SHP77 treated with DMSO at 0.1 percent for 48 hours (cell line): ENCODE measurements at regions not wholly inside any gene's neighbourhood (a gene's known extent, or its start where the extent isn't known, plus 50 kb on each side); places are given as distances from the start of the nearest gene placed in this dataset.

Experiments used
- DNase-seq: peaks from one replicate; lab custom pipeline; 2025; lab: John Stamatoyannopoulos, UW

DNA sequence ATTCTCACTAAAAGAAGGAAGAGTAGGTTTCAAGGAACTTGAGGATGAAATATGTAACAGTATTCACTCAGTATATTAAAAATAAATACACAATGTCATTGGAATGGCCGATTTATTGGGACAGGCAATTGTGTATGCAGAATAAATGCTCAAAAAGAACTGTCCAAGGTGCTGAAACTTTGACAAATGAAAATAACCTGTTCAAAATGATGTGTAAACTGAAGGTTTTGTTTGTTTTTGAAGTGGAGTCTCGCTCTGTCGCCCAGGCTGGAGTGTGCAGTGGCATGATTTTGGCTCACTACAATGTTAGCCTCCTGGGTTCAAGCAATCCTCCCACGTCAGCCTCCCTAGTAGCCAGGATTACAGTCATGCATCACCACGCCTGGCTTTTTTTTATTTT, 318.7 kb upstream of the RBFOX1 start:
- DNase-seq: no peak

DNA sequence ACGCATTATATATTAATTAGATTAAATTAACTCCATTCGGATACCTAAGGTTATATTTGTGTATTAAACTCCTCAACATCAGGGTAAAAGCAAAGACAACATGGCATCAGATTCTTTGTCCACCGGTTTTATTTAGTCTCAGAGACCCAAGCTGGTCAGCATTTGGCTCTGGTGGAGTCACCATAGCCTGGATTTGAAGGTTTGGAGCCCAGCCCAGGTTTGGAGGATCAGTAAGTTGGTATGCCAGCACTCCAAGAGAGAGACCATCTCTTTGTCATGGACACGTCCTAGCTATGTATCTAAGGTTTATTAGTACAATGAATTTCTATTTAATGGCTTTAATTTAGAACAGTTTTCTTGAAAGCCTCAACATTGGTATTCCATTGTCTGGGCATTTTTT, 328.4 kb upstream of the RBFOX1 start:
- no peak for DNase-seq

DNA sequence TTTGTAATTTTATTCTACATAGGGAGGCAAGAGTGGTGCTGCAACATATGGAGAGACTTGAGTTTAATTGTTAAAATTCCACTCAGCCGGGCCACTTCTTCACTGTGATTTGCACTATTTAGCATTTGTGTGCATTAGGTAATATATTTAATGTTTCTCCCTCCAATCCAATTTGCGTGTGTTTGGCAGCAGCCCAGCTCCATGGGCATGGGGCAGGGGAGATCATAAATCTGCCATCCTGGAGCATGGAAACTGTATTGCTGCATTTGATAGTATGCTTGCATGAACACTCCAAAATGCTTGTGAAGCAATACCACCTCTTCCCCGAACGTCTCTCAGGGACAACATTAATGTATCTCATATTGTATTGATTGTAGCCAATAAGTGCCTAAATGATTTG, 339.1 kb upstream of the RBFOX1 start:
- DNase-seq: no peak

DNA sequence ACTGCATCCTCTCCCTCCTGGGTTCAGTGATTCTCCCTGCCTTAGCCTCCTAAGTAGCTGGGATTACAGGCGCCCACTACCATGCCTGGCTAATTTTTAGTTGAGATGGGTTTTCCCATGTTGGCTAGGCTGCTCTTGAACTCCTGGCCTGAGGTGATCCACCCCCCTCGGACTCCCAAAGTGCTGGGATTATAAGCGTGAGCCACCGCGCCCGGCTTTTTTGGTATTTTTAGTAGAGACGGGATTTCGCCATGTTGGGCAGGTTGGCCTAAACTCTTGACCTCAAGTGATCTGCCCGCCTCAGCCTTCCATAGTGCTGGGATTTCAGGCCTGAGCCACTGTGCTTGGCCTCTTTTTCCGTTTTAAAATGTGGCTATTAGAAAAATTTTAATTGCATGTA, 343.8 kb upstream of the RBFOX1 start:
- no peak for DNase-seq

DNA sequence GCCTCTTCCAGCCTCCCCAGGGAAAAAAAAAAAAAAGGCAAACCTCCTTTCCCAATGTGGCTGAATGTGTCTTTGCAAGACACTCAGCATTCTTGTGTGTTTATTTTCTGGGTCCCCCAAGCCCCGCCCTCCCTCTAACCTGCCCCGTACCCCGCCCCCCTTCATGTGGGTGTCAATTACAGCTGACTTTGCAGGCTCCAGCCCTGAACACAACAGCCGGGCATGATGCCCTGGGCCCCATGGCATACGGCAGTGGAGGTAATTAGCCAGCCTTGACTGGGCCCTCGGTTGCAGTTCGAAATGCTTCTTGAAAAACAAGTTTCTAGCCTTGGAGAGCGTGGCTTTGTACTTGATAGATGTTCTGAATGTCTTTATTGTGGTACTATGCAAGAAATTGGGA, 354.7 kb upstream of the RBFOX1 start:
- DNase-seq: no peak

DNA sequence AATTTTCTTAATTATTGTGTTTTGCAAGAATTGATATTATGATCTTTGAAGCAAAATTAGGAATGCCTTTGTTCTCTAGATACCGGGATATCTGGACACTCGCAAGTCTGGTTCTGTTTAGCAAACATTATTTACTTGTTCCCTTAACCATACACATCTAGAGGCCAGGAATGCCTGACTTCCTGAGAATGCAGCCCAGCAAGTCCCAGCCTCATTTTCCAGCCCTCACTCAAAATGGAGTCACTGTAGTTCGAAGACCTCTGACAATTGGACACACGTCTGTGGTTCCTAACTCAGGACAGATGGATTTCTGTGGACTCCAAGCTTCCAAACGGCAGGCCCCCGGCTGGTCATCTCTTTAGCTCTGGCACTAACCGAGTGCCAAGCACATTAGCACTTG, 355.4 kb upstream of the RBFOX1 start:
- DNase-seq: no peak

DNA sequence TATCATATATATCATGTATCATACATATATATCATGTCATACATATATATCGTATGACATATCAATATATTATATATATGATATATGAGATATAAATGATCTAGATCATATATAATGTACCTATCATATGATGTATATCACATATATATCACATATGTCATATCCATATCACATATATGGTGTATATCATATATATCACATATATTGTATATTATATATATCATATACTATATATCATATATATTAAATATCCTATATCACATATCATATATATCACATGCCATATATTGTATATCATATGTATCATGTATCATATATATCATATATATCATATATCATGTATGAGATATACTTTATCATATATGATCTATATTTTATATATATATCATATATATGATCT, 355.9 kb upstream of the RBFOX1 start:
- no peak for DNase-seq

DNA sequence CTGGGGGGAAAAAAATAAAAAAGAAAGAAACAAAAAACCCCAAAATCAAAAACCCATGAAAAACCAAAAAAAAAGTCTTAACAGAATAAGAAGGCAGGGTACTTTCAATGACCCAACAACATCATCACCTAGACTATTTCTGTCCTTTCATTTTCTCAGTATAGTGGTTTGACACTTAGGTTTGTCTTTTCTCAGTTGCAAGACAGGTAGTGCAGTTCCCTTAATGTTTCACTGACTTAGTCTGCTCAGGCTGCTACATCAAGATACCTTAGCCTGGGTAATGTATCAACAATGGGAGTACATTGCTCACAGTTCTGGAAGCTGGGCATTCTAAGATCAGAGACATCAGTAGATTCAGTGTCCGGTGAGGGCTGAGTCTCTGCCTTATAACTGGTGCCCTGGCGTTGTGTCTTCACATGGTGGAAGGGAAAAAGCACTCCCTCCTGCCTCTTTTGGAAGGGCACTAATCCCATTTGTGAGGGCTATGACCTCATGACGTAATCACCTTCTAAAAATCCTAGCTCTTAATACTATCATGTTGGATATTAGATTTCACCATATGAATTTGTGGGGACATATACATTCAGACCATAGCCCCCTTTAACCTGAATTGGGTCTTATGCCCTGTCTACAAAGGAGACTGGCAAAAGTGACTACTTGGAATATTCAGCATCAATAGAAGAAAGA, 362.3 kb upstream of the RBFOX1 start:
- DNase-seq: no peak

DNA sequence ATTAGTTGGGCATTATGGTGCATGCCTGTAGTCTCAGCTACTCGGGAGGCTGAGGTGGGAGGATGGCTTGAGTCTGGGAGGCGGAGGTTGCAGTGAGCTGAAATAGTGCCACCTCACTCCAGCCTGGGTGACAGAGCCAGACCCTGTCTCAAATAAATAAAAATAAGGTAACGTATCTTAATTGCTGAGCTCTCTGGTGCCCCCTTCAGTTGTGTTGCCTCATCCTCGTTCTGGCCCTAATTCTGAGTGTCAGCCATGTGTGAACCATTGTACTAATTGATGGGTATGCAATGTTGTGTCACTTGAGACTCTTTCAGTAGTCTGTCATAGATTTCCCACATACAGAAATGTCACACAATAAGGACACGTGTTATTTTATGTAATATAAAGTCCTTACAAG, 363.1 kb upstream of the RBFOX1 start:
- DNase-seq: no peak

DNA sequence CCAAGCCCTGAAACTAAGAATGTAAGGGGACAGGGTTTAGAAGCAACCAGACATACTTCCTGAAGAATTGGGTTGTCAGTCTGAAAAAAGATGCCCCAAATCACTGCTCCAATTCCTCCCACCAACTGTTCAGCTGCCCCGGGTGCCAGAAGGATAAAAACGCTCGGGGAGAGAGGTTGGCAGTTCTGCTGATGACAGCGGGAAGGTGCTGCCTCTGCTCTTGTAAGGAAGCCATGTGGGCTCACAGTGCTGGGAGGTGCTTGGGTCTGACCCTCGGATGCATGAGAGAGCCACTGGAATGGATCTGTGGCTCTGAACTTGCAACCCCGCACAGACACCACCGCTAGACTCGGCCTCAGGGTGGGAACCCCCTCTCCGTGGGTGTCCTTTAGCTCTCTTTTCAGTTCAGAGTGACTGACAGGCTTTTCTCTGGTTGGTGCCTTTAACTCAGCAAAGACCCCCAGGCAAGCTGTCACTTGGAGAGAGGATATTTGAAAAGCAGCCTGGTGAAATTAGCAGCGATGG, 364.8 kb upstream of the RBFOX1 start:
- no peak for DNase-seq

DNA sequence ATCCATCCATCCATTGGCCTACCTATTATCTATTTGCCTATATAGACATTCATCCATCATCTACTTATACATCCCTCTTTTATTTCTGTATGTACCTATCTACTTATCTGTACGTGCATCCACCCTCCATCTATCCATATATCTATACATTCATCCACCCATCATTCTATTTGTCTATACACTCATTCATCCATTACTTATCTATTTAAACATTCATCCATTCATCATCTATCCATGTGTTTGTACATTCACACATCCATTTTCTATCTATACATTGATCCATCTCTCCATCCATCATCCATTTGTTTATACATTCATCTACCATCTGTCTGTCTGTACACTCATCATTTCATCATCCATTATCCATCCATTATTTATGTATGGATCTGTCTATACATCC, 365.7 kb upstream of the RBFOX1 start:
- DNase-seq: no peak

DNA sequence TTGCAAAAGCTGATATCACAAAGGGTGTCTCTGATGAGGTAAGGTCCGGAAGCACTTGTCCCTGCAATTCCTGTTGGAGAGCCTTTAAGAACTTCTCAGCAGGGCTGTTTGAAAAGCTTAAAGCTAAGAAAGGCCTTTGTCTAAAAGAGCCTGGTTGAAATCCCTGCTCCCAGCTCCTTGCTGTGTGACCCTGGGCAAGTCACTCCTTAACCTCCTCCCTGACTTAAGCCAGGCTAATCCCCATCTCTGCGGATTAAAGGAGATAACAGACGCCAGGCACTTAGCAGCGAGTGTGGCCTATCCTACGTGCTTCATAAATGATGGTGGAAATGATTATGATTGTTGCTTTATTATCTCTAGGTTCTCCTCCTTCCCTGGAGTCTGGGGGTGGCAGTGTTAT, 368.0 kb upstream of the RBFOX1 start:
- no peak for DNase-seq

DNA sequence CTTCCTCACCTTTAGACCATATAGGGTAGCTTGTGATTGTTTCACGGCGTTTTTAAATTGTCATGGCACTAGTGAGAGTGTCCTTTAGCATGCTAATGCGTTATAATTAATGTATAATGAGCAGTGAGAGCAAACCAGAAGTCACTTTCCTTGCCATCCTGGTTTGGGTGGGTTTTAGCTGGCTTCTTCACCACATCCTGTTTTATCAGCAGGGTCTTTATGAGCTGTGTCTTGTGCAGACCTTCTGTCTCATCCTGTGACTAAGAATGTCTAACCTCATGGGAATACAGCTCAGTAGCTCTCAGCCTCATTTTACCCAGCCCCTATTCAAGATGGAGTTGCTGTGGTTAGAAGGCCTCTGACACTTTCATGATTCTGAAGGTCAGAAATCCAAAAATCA, 370.9 kb upstream of the RBFOX1 start:
- DNase-seq: no peak

DNA sequence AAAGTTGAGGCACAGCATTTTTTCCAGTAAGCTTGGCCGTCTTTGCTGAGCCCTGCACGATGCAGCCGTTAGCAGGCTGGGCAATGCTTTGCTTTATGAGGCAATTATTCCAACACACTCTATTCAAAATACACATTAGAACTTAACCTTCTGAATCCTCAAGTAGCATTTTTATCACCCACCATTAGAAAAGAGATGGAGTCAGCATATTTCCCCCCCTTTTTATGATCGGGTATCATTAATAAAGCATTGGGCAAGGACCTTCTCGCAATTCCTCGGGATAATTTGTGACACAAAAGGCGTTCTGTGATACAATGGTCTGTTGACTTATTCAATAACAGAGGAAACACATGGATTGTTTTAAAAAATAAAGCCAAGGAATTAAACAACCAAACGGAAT, 374.5 kb upstream of the RBFOX1 start:
- DNase-seq: no peak

DNA sequence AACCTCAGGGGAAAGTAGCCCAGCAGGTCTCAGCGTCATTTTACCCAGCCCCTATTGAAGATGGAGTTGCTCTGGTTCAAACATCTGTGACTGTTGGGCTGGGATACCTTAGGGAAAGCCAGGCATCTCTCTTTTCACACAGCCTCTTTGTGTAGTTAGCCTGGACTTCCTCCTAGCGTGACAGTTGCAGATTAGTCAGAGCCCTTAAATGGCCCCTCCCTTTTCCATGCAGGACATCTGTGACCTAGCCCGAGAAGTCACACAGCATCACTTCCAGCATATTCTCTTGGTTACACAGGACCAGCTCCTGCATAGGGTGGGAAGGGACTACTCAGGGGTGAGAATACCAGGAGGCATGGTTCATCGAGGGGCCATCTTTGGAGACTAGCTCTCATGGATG, 375.0 kb upstream of the RBFOX1 start:
- no peak for DNase-seq

DNA sequence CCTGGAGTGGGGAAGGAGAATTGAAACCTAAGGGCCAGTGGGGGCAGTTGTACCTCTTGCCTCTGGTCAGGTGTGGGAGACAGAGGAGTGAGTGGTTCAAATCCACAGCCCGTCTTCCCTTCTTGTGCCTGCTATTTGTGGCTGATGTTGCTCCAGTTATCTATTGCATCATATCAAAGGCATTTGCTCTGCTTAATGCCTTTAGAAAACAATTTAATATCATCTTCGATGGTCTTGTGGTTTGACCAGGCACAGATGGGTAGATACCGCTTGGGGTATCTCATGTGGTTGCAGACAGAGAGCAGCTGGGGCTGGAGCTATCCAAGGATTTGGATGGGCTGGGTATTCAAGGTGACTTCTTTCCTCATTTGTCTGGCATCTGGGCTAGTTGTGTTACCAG, 376.1 kb upstream of the RBFOX1 start:
- no peak for DNase-seq

DNA sequence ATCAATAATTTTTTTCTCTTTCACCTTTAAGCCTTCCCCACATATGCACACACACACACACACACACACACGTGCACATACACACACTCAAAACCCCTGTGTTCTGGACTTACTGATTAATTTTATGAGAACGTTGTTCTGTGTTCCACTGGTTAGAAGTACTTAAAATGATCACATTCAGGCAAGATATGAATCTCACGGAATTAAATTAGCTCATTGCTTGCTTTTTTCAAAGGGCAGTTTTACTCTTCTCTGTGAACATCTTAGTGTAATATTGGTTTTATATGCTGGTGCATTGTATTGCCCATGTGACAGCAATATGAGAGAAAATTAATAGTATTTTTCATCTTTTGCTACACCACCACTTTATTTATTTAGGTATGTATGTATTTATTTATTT, 377.3 kb upstream of the RBFOX1 start:
- no peak for DNase-seq

DNA sequence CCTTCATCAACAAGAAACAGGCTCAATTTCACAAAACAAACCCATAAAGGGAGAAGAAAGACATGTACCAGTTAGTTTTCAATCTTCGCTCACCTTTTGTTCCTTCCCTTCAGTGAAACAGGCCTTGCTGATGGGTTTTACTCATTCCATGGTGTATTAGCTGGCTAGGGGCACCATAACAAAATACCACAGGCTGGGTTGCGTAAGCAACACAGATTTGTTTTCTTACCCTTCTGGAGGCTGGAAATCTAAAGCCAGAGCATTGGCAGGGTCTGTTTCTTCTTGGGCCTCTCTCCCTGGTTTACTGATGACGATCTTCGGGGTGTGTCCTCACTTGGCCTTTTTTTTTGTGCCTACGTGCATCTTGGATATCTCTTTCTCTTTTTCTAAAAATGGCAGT, 383.4 kb upstream of the RBFOX1 start:
- no peak for DNase-seq

DNA sequence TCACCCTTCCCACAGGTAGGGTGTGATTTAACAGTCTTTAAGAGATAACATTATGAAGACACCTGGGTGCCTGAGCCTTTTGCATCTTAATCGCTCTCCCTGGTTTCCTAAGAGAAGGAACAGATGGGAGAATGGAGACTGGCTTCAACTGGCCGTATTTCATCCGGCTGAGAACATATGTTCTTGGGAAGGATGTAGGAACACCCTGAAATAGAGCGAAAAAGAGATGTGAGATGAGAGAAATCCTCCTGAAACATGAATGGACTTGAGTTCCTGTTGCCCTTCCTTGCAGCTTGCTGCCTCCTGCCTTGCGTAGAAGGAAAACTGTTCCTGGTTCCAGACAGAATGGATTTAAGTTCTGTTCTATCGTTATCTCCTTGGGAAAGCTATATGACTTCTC, 385.4 kb upstream of the RBFOX1 start:
- DNase-seq: no peak

DNA sequence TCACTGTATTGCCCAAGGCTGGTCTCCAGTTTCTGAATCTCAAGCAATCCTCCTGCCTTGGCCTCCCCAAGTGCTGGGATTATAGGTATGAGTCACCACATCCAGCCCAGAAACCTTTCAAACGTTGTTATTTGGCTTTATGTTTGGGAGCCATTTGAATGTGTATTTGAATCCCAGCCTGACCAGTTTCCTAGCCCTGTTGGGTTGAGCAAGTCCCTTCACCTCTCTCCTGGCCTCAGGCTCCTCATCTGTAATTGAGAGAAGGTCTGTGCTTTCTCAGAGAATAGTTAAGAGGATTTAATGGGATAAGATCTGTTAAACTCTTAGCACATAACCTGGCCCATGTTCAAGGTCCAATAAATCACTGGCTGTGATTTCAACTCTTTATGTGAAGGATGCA, 385.8 kb upstream of the RBFOX1 start:
- no peak for DNase-seq

DNA sequence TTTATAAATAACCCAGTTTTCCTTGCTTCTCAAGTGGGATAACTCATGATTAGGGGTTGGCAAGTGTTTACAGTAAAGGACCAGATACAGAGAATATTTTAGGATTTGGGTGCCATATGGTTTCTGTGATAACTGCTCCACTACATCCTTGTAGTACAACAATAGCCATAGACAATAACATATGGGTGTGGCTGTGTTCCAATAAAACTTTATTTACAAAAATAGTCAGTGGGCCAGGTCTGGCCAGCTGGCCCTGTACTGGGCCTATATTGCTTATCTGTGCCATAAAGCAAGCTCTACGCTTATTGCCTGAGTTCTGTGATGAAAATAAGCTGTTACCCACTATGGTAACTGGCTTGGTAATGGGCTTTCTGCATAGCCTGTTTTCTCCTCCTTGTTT, 386.5 kb upstream of the RBFOX1 start:
- no peak for DNase-seq

DNA sequence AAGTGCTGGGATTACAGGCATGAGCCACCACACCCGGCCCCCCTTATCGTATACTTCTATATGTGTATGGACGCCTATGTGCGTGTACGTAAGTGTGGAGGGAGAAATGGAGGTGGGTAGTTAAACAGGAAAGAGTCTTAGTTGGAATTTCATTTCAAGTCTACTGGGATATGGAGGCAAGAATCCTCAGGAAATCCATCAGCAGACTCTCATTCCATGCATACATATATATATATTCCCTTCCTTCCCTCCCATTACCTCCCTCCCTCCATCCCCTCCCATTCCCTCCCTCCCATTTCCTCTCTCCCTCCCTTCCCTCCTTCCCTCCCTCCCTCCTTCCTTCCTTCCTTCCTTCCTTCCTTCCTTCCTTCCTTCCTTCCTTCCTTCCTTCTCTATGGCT, 391.7 kb upstream of the RBFOX1 start:
- no peak for DNase-seq

DNA sequence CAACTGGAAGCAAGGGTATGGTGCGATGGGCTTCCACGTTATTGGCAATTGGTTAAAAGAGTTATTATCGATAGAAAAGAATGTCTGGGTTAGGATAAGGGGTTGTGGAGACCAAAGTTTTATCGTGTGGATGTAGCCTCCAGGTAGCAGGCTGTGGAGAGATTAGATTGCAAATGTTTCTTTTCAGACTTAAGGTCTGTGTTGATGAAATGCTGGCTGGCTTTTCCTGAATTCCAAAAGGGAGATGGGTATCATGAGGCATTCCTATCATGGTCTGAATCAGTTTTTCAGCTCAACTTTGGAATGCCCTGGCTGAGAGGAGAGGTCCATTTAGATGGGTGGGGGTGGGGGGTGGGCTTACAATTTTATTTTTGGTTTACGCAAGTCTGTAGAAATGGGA, 395.0 kb upstream of the RBFOX1 start:
- DNase-seq: no peak

DNA sequence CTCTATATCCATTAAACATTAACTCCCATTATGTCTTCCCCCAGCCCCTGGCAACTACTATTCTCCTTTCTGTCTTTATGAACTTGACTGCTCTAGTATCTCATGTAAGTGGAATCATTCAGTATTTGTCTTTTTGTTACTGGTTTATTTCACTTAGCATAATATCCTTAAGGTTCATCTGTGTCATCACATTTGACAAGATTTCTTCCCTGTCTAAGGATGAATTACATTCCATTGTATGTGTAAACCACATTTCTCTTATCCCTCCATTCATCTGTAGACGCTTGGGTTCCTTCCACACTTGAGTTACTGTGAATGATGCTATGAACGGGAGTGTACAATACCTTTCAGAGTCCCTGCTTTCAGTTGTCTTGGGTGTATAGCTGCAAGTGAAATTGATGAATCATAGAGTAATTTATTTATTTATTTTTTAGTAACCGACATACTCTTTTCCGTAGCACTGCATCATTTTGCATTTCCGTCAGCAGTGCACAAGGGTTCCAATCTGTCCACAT, 399.7 kb upstream of the RBFOX1 start:
- no peak for DNase-seq
